ENCODE measurements at regions not wholly inside any gene's neighbourhood (a gene's known extent, or its start where the extent isn't known, plus 50 kb on each side); places are given as distances from the start of the nearest gene placed in this dataset.
"Not testable (repeated sequence)": the region's sequence is repeated elsewhere in the genome, so short reads cannot be mapped to it uniquely, and the experiment has no call there.

- peak; percentile 9 for DNase-seq
These were observed 285.8 kb upstream of the RASA1 start for GRCh38 chr5:86981898-86982297.

- DNase-seq = no peak
These were observed 284.5 kb upstream of the RASA1 start for GRCh38 chr5:86983208-86983607.

- no peak for DNase-seq
These were observed 280.8 kb upstream of the RASA1 start for GRCh38 chr5:86986837-86987236.

GRCh38 chr5:86997516-86997915 is 270.2 kb upstream of the RASA1 start:
- no peak for DNase-seq

GRCh38 chr5:86999951-87000350 is 267.7 kb upstream of the RASA1 start:
- DNase-seq = no peak

GRCh38 chr5:87002485-87002884 is 265.2 kb upstream of the RASA1 start:
- DNase-seq = no peak

GRCh38 chr5:87004101-87004500 is 263.6 kb upstream of the RASA1 start:
- no peak for DNase-seq

- no peak for DNase-seq
These were observed 259.9 kb upstream of the RASA1 start for GRCh38 chr5:87007737-87008136.

GRCh38 chr5:87008751-87009560 is 258.7 kb upstream of the RASA1 start:
- DNase-seq = peak; percentile 11

GRCh38 chr5:87010736-87011135 is 256.9 kb upstream of the RASA1 start:
- DNase-seq = no peak

GRCh38 chr5:87015901-87016300 is 251.8 kb upstream of the RASA1 start:
- no peak for DNase-seq

GRCh38 chr5:87020099-87020934 is 247.4 kb upstream of the RASA1 start:
- DNase-seq = no peak

GRCh38 chr5:87022415-87022814 is 245.3 kb upstream of the RASA1 start:
- DNase-seq = no peak

- DNase-seq = no peak
These were observed 240.1 kb upstream of the RASA1 start for GRCh38 chr5:87027570-87027969.

GRCh38 chr5:87029951-87030350 is 237.7 kb upstream of the RASA1 start:
- DNase-seq = no peak

GRCh38 chr5:87030699-87031098 is 237.0 kb upstream of the RASA1 start:
- no peak for DNase-seq

- DNase-seq = no peak
These were observed 233.1 kb upstream of the RASA1 start for GRCh38 chr5:87034557-87034956.

- no peak for DNase-seq
These were observed 225.1 kb upstream of the RASA1 start for GRCh38 chr5:87042554-87042953.

- DNase-seq = no peak
These were observed 219.5 kb upstream of the RASA1 start for GRCh38 chr5:87048156-87048555.

- not testable (repeated sequence) for DNase-seq
These were observed 218.7 kb upstream of the RASA1 start for GRCh38 chr5:87049012-87049411.

GRCh38 chr5:87051502-87052113 is 216.1 kb upstream of the RASA1 start:
- no peak for DNase-seq

- no peak for DNase-seq
These were observed 214.5 kb upstream of the RASA1 start for GRCh38 chr5:87053146-87053545.

- no peak for DNase-seq
These were observed 212.9 kb upstream of the RASA1 start for GRCh38 chr5:87054821-87055220.

GRCh38 chr5:87061046-87061445 is 206.6 kb upstream of the RASA1 start:
- peak; percentile 4 for DNase-seq

All from NCI-H226 (cell line).